ENCODE measurements at regions not wholly inside any gene's neighbourhood (a gene's known extent, or its start where the extent isn't known, plus 50 kb on each side); places are given as distances from the start of the nearest gene placed in this dataset.

DNA sequence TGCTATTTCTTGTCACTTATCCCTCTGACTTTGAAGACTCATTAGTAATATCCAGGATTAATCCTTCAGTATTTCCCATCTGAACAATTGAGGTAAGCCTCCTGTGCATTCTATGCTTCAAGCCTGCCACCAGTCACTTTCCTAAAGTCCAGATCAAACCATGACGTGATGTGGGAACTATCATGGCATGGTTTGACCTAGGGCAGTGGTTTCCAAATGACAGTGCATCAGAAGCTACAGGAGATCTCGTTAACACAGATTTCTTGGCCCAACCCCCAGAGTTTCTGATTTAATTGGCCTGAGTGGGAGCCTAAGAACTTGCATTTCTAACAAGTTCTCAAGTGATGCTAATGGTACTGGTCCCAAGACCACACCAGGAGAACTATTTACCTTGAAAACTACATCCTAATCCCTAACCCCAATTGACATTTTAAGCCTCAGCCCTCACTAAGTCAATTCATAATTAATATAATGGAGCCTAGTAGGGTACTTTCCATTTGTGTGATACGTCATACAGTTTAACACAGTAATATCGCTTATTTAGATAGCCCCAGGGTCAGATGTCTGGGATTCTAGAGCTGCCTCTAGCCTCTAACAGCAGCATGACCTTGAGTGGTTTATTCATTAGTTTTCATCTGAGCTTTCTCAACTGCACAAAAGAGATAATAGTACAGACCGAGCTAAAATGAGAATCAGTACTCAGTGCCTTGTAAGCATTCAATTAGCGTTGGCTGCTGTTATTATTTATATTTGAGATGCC lies 907.6 kb downstream of the TFAP2A start:
- H3K4me1 Mint-ChIP-seq: no peaks in the 10 kb centered on the region
- no peaks in the 10 kb centered on the region for H3K4me1 ChIP-seq (ENCODE audit: control insufficient read depth in 2 of 2, insufficient read depth in 2 of 2, low read length in 2 of 2)
- no peaks in the 10 kb centered on the region for H3K27me3 ChIP-seq (ENCODE audit: control insufficient read depth in 2 of 2, insufficient read depth in 2 of 2, low read length in 2 of 2)
- no peak overlapping the region for H3K27ac ChIP-seq (ENCODE audit: low read depth, low read length)
- CTCF ChIA-PET: no interaction called here
- POLR2A ChIA-PET: no interaction called here
- no peak overlapping the region for H3K4me3 ChIP-seq (ENCODE audit: low read length)
- DNase-seq (no peak), ATAC-seq (no peak)
- intact Hi-C loops (cut with micrococcal nuclease): no loop called here
- H3K27ac Mint-ChIP-seq: no peak overlapping the region
- peaks cover 0 to 16% (median 6%) of the 10 kb centered on the region in 11 donors for H3K9me3 Mint-ChIP-seq
- H3K9me3 ChIP-seq (ENCODE audit: control insufficient read depth in 2 of 3, low read length in 3 of 3): no peaks in the 10 kb centered on the region
- no peaks in the 10 kb centered on the region for H3K36me3 Mint-ChIP-seq
- no peaks in the 10 kb centered on the region for H3K27me3 Mint-ChIP-seq
- no peaks in the 10 kb centered on the region for H3K36me3 ChIP-seq (ENCODE audit: control insufficient read depth in 2 of 3, insufficient read depth in 3 of 3, low read length in 3 of 3)
- no peak overlapping the region for H3K4me3 Mint-ChIP-seq

DNA sequence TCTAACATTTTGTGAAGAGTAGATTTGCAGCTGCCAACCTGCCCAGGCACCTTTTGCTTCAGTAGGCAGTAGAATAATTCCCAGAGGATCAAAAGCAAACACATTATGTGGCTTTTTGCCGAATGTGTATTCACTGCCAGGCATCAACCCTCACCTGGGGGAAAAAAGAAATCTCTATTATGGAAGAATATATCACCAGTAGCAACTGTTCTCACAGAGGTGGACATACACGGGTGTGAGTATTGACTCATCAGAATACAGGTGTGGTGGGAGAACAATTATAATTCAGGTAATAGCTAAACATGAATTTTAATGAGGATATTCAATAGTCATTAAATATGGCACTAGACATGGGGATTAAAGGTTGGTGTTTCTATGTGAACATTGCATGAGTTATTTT lies 910.7 kb downstream of the TFAP2A start:
- POLR2A ChIA-PET: no interaction called here
- Histone ChIP-seq H3K4me3 (ENCODE audit: low read length) (no peak overlapping the region), H3K4me1 (ENCODE audit: control insufficient read depth in 2 of 2, insufficient read depth in 2 of 2, low read length in 2 of 2) (no peaks in the 10 kb centered on the region), H3K36me3 (ENCODE audit: control insufficient read depth in 2 of 3, insufficient read depth in 3 of 3, low read length in 3 of 3) (no peaks in the 10 kb centered on the region), H3K27me3 (ENCODE audit: control insufficient read depth in 2 of 2, insufficient read depth in 2 of 2, low read length in 2 of 2) (no peaks in the 10 kb centered on the region), H3K27ac (ENCODE audit: low read depth, low read length) (no peak overlapping the region), H3K9me3 (ENCODE audit: control insufficient read depth in 2 of 3, low read length in 3 of 3) (no peaks in the 10 kb centered on the region)
- CTCF ChIA-PET: no interaction called here
- no peak for DNase-seq
- intact Hi-C loops (cut with micrococcal nuclease): no loop called here
- ATAC-seq: no peak
- H3K27ac Mint-ChIP-seq: no peak overlapping the region
- no peaks in the 10 kb centered on the region for H3K36me3 Mint-ChIP-seq
- H3K27me3 Mint-ChIP-seq: no peaks in the 10 kb centered on the region
- H3K4me1 Mint-ChIP-seq: no peaks in the 10 kb centered on the region
- peaks cover 0 to 16% (median 7%) of the 10 kb centered on the region in 11 donors for H3K9me3 Mint-ChIP-seq
- H3K4me3 Mint-ChIP-seq: no peak overlapping the region

DNA sequence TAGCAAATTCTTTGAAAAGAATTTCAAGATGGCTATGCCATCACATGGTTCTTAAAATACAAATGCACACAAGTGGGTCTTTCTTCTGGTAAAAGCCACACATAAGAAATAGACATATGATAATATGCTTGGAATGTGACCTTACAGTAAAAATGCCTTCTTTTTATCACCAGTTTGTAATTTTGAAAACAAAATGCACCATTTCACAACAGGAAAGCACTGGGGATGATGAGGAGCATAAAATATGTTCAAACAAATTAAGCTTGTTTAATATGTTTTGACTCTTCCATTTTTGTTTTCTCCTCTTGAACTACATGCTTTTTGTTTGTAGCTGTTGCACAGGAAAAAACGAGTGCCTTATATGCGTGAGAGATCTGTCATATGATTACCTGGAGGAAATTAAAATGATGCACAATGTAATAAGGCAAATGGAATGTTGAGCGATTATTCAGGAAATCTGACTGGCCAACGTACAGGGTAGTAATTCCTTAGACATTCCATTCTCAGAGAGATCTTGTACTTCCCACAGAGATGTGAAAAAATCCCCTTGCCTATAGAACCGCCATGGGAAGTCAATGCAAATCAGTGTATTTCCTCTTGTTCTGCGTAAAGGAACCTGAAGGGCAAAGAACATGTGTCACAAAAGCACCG lies 911.6 kb downstream of the TFAP2A start:
- no peaks in the 10 kb centered on the region for H3K36me3 ChIP-seq (ENCODE audit: control insufficient read depth in 2 of 3, insufficient read depth in 3 of 3, low read length in 3 of 3)
- H3K27me3 Mint-ChIP-seq: no peaks in the 10 kb centered on the region
- intact Hi-C loops (cut with micrococcal nuclease): no loop called here
- ChIA-PET POLR2A (no interaction called here), CTCF (no interaction called here)
- no peaks in the 10 kb centered on the region for H3K9me3 ChIP-seq (ENCODE audit: control insufficient read depth in 2 of 3, low read length in 3 of 3)
- no peaks in the 10 kb centered on the region for H3K27me3 ChIP-seq (ENCODE audit: control insufficient read depth in 2 of 2, insufficient read depth in 2 of 2, low read length in 2 of 2)
- H3K4me1 Mint-ChIP-seq: no peaks in the 10 kb centered on the region
- H3K27ac Mint-ChIP-seq: no peak overlapping the region
- peaks cover 0 to 16% (median 7%) of the 10 kb centered on the region in 11 donors for H3K9me3 Mint-ChIP-seq
- ATAC-seq (no peak), DNase-seq (no peak)
- no peak overlapping the region for H3K4me3 ChIP-seq (ENCODE audit: low read length)
- H3K36me3 Mint-ChIP-seq: no peaks in the 10 kb centered on the region
- H3K27ac ChIP-seq (ENCODE audit: low read depth, low read length): no peak overlapping the region
- H3K4me1 ChIP-seq (ENCODE audit: control insufficient read depth in 2 of 2, insufficient read depth in 2 of 2, low read length in 2 of 2): no peaks in the 10 kb centered on the region
- no peak overlapping the region for H3K4me3 Mint-ChIP-seq

DNA sequence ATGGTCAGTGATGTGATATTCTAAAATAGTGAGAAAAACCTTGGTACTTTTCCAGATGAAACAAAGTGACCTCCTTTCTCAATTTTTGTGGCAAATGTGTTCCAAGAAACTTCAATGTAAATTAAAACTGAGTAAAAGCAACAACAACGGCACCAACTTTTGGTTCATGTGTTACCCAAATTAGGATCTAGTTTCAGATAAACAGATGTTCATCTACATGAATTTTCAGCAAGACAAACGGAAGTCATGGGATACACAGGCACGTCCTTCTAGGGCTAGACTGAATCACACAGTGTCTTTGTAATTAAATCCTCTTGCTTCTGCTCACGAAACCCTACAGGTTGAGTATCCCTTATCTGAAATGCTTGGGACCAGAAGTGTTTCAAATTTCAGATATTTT lies 915.2 kb downstream of the TFAP2A start:
- Mint-ChIP-seq H3K27ac (no peak overlapping the region), H3K4me3 (no peak overlapping the region), H3K36me3 (peaks cover 0 to 3% (median 0%) of the 10 kb centered on the region in 5 donors), H3K27me3 (no peaks in the 10 kb centered on the region), H3K9me3 (peaks cover 2 to 18% (median 8%) of the 10 kb centered on the region in 11 donors), H3K4me1 (no peaks in the 10 kb centered on the region)
- H3K27me3 ChIP-seq (ENCODE audit: control insufficient read depth in 2 of 2, insufficient read depth in 2 of 2, low read length in 2 of 2): no peaks in the 10 kb centered on the region
- ChIA-PET POLR2A (no interaction called here), CTCF (no interaction called here)
- intact Hi-C loops (cut with micrococcal nuclease): no loop called here
- no peak overlapping the region for H3K4me3 ChIP-seq (ENCODE audit: low read length)
- H3K9me3 ChIP-seq (ENCODE audit: control insufficient read depth in 2 of 3, low read length in 3 of 3): no peaks in the 10 kb centered on the region
- no peaks in the 10 kb centered on the region for H3K4me1 ChIP-seq (ENCODE audit: control insufficient read depth in 2 of 2, insufficient read depth in 2 of 2, low read length in 2 of 2)
- DNase-seq: no peak
- no peak overlapping the region for H3K27ac ChIP-seq (ENCODE audit: low read depth, low read length)
- H3K36me3 ChIP-seq (ENCODE audit: control insufficient read depth in 2 of 3, insufficient read depth in 3 of 3, low read length in 3 of 3): no peaks in the 10 kb centered on the region
- no peak for ATAC-seq

DNA sequence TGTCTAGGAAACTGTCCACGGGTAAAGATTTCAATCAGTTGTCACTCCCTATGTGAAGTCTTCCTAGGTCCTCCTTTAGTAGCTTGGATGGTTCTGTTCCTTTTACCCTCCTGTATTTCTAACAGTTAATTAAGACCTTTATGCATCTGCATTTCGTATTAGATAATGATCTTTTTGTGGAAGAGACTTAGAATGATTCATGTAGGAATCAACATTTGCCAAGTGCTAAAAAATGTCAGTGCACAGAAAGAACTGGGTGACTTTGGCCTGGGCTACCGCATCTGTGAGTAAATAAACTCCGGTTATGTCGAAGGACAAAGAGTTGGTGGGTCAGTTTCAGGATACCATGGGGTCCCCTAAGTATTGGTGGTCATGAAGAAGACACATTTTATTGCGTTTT lies 918.0 kb downstream of the TFAP2A start:
- intact Hi-C loops (cut with micrococcal nuclease): no loop called here

DNA sequence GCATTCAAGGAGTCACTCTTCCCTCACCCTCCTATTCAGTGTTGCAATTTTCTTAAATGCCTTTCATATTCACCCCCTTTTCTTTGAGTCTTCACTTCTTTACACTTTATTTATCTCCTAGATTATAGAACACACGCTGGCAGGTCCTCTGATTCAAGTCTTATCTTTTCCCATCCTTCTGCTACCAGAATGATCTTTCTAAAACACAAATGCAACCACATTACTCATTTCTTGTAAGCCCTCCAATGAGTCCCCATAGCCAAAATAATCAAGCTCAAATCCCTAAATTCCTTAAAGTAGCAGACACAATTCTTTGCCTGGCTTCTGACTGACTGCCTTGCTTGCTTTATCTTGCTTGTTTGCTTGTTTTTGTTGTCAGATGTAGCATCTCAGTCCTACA lies 920.0 kb downstream of the TFAP2A start:
- no peak overlapping the region for H3K4me3 Mint-ChIP-seq
- no peak overlapping the region for H3K27ac Mint-ChIP-seq
- no peaks in the 10 kb centered on the region for H3K4me1 Mint-ChIP-seq

More for the DNA sequence above, 918.0 kb downstream of the TFAP2A start:
- Mint-ChIP-seq H3K9me3 (peaks cover 3 to 15% (median 9%) of the 10 kb centered on the region in 11 donors), H3K27me3 (no peaks in the 10 kb centered on the region), H3K4me1 (no peaks in the 10 kb centered on the region), H3K4me3 (no peak overlapping the region), H3K36me3 (peaks cover 0 to 3% (median 0%) of the 10 kb centered on the region in 5 donors), H3K27ac (no peak overlapping the region)
- DNase-seq: no peak
- Histone ChIP-seq H3K27ac (ENCODE audit: low read depth, low read length) (no peak overlapping the region), H3K4me1 (ENCODE audit: control insufficient read depth in 2 of 2, insufficient read depth in 2 of 2, low read length in 2 of 2) (no peaks in the 10 kb centered on the region), H3K9me3 (ENCODE audit: control insufficient read depth in 2 of 3, low read length in 3 of 3) (no peaks in the 10 kb centered on the region), H3K36me3 (ENCODE audit: control insufficient read depth in 2 of 3, insufficient read depth in 3 of 3, low read length in 3 of 3) (no peaks in the 10 kb centered on the region), H3K27me3 (ENCODE audit: control insufficient read depth in 2 of 2, insufficient read depth in 2 of 2, low read length in 2 of 2) (no peaks in the 10 kb centered on the region), H3K4me3 (ENCODE audit: low read length) (no peak overlapping the region)
- ChIA-PET CTCF (interaction anchor here (0.6 kb wide), 1 partner anchor 57 kb away, joined by 3 read pairs; no protein-coding TSS in a partner anchor), POLR2A (no interaction called here)
- no peak for ATAC-seq

DNA sequence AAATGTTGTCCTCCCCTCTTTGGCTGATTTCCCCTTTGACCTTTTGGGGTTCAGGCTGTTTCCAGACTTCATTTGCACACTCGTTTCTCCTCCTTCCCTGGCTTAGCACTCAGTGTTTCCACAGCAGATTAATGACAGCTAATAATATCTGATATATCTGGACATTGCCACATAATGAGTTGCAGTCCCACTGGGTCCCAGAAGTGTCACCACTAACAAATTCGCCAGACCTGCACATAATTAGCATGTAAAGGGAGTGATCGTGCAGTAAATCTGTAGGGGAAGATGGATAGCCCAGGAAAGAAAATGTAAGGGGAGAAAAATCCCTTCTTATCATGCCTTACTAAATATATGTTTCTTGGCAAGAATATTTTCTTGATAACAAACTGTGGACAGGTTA lies 922.1 kb downstream of the TFAP2A start:
- intact Hi-C loops (cut with micrococcal nuclease): no loop called here
- Histone ChIP-seq H3K4me3 (ENCODE audit: low read length) (no peak overlapping the region), H3K36me3 (ENCODE audit: control insufficient read depth in 2 of 3, insufficient read depth in 3 of 3, low read length in 3 of 3) (no peaks in the 10 kb centered on the region), H3K27me3 (ENCODE audit: control insufficient read depth in 2 of 2, insufficient read depth in 2 of 2, low read length in 2 of 2) (no peaks in the 10 kb centered on the region), H3K4me1 (ENCODE audit: control insufficient read depth in 2 of 2, insufficient read depth in 2 of 2, low read length in 2 of 2) (no peaks in the 10 kb centered on the region), H3K9me3 (ENCODE audit: control insufficient read depth in 2 of 3, low read length in 3 of 3) (no peaks in the 10 kb centered on the region), H3K27ac (ENCODE audit: low read depth, low read length) (no peak overlapping the region)
- no peak overlapping the region for H3K4me3 Mint-ChIP-seq
- H3K27me3 Mint-ChIP-seq: no peaks in the 10 kb centered on the region
- H3K27ac Mint-ChIP-seq: no peak overlapping the region
- DNase-seq (no peak), ATAC-seq (no peak)
- H3K4me1 Mint-ChIP-seq: no peaks in the 10 kb centered on the region
- H3K9me3 Mint-ChIP-seq: peaks cover 3 to 15% (median 9%) of the 10 kb centered on the region in 11 donors
- CTCF ChIA-PET: no interaction called here
- peaks cover 0 to 3% (median 0%) of the 10 kb centered on the region in 5 donors for H3K36me3 Mint-ChIP-seq
- POLR2A ChIA-PET: no interaction called here

More for the DNA sequence above, 920.0 kb downstream of the TFAP2A start:
- Mint-ChIP-seq H3K9me3 (peaks cover 3 to 15% (median 7%) of the 10 kb centered on the region in 11 donors), H3K27me3 (no peaks in the 10 kb centered on the region), H3K36me3 (peaks cover 0 to 3% (median 0%) of the 10 kb centered on the region in 5 donors)
- no peak for ATAC-seq
- ChIA-PET CTCF (no interaction called here), POLR2A (no interaction called here)
- no peaks in the 10 kb centered on the region for H3K9me3 ChIP-seq (ENCODE audit: control insufficient read depth in 2 of 3, low read length in 3 of 3)
- H3K4me3 ChIP-seq (ENCODE audit: low read length): no peak overlapping the region
- H3K4me1 ChIP-seq (ENCODE audit: control insufficient read depth in 2 of 2, insufficient read depth in 2 of 2, low read length in 2 of 2): no peaks in the 10 kb centered on the region
- intact Hi-C loops (cut with micrococcal nuclease): no loop called here
- H3K27me3 ChIP-seq (ENCODE audit: control insufficient read depth in 2 of 2, insufficient read depth in 2 of 2, low read length in 2 of 2): no peaks in the 10 kb centered on the region
- H3K27ac ChIP-seq (ENCODE audit: low read depth, low read length): no peak overlapping the region
- no peaks in the 10 kb centered on the region for H3K36me3 ChIP-seq (ENCODE audit: control insufficient read depth in 2 of 3, insufficient read depth in 3 of 3, low read length in 3 of 3)
- no peak for DNase-seq
